Fibroblast of lung (primary cell): ENCODE measurements at regions not wholly inside any gene's neighbourhood (a gene's known extent, or its start where the extent isn't known, plus 50 kb on each side); places are given as distances from the start of the nearest gene placed in this dataset.

ENCODE experiments used
- CTCF ChIP-seq, 2 donors: IDR thresholded peaks in 1 of 2; conservative IDR thresholded peaks in 1 of 2; 1 replicate in 1 of 2; 2 replicates in 1 of 2; pipeline ENCODE4 v1.5.1; 2011 to 2012; ENCODE audit warnings: low read length in 2 of 2, control low read depth in 1 of 2, inconsistent platforms in 1 of 2, low read depth in 1 of 2, mild to moderate bottlenecking in 1 of 2
- EZH2 ChIP-seq: IDR thresholded peaks from 2 replicates; pipeline ENCODE4 v1.5.1; 2012; ENCODE audit warnings: low read length, control low read depth, mild to moderate bottlenecking; ENCODE audit errors: missing control alignments

- no peak for TF ChIP-seq CTCF (conservative IDR thresholded peaks at IDR 0.05 in 1 of 2, IDR thresholded peaks at IDR 0.05 in 1 of 2; ENCODE audit: low read depth in 1 of 2, low read length in 2 of 2)
- no peak for TF ChIP-seq EZH2
Observed at GRCh38 chr18:67455890-67456501, 60.5 kb downstream of the DSEL start.
